ENCODE measurements at regions not wholly inside any gene's neighbourhood (a gene's known extent, or its start where the extent isn't known, plus 50 kb on each side); places are given as distances from the start of the nearest gene placed in this dataset.

DNA sequence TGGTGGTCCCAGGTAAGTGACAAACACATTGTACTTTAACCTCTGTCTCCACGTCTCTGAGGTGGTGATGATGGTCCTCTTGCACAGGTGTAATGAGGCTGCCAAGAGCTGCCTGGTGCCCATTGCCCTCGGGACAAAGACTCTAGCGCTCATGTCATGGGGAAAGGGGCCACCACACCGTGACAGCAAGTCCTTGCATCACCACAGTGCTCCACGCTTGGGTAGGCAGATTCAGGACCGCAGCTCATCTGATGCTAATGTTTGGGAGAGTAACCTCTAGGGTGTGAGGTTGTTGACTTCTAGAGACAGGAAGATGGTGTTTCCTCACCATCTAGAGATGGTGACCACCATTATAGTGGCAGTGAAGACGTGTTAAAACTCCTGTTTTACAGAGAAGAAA is 395.6 kb downstream of the ADRA2A start:
- TF ChIP-seq, protein P1, sequence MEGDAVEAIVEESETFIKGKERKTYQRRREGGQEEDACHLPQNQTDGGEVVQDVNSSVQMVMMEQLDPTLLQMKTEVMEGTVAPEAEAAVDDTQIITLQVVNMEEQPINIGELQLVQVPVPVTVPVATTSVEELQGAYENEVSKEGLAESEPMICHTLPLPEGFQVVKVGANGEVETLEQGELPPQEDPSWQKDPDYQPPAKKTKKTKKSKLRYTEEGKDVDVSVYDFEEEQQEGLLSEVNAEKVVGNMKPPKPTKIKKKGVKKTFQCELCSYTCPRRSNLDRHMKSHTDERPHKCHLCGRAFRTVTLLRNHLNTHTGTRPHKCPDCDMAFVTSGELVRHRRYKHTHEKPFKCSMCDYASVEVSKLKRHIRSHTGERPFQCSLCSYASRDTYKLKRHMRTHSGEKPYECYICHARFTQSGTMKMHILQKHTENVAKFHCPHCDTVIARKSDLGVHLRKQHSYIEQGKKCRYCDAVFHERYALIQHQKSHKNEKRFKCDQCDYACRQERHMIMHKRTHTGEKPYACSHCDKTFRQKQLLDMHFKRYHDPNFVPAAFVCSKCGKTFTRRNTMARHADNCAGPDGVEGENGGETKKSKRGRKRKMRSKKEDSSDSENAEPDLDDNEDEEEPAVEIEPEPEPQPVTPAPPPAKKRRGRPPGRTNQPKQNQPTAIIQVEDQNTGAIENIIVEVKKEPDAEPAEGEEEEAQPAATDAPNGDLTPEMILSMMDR (IDR thresholded peaks at IDR 0.05): no peak
- no peak for TF ChIP-seq EZH2 (IDR thresholded peaks at IDR 0.05; ENCODE audit: borderline replicate concordance, insufficient read depth, low read depth, low read length, poor library complexity, severe bottlenecking)
